ENCODE measurements at regions not wholly inside any gene's neighbourhood (a gene's known extent, or its start where the extent isn't known, plus 50 kb on each side); places are given as distances from the start of the nearest gene placed in this dataset.
"Not testable (repeated sequence)": the region's sequence is repeated elsewhere in the genome, so short reads cannot be mapped to it uniquely, and the experiment has no call there.

- not testable (repeated sequence) for H3K4me3 ChIP-seq (ENCODE audit: low read length in 3 of 3); H3K9ac ChIP-seq (ENCODE audit: low read depth in 1 of 3, low read length in 3 of 3); H3K4me1 ChIP-seq (ENCODE audit: control insufficient read depth in 3 of 3, insufficient read depth in 3 of 3, low read length in 3 of 3); H3K27ac ChIP-seq (ENCODE audit: low read depth, low read length); H3K9me3 ChIP-seq (ENCODE audit: control insufficient read depth in 3 of 3, low read length in 3 of 3); H3K36me3 ChIP-seq (ENCODE audit: control insufficient read depth in 3 of 3, insufficient read depth in 3 of 3, low read length in 3 of 3); H3K27me3 ChIP-seq (ENCODE audit: control insufficient read depth in 3 of 3, insufficient read depth in 3 of 3, low read length in 3 of 3)
These were observed 1654.1 kb downstream of the STIM2 start for GRCh38 chr4:28514766-28515165.

GRCh38 chr4:28518561-28519165 is 1658.0 kb downstream of the STIM2 start:
- H3K9me3 ChIP-seq (ENCODE audit: control insufficient read depth in 3 of 3, low read length in 3 of 3): no peaks in the 10 kb centered on the region
- no peaks in the 10 kb centered on the region for H3K27me3 ChIP-seq (ENCODE audit: control insufficient read depth in 3 of 3, insufficient read depth in 3 of 3, low read length in 3 of 3)
- no peaks in the 10 kb centered on the region for H3K4me1 ChIP-seq (ENCODE audit: control insufficient read depth in 3 of 3, insufficient read depth in 3 of 3, low read length in 3 of 3)
- no peak overlapping the region for H3K4me3 ChIP-seq (ENCODE audit: low read length in 3 of 3)
- H3K36me3 ChIP-seq (ENCODE audit: control insufficient read depth in 3 of 3, insufficient read depth in 3 of 3, low read length in 3 of 3): no peaks in the 10 kb centered on the region
- H3K9ac ChIP-seq (ENCODE audit: low read depth in 1 of 3, low read length in 3 of 3): no peak overlapping the region
- no peak overlapping the region for H3K27ac ChIP-seq (ENCODE audit: low read depth, low read length)

- H3K9me3 ChIP-seq (ENCODE audit: control insufficient read depth in 3 of 3, low read length in 3 of 3): no peaks in the 10 kb centered on the region
- no peaks in the 10 kb centered on the region for H3K4me1 ChIP-seq (ENCODE audit: control insufficient read depth in 3 of 3, insufficient read depth in 3 of 3, low read length in 3 of 3)
- H3K27ac ChIP-seq (ENCODE audit: low read depth, low read length): no peak overlapping the region
- no peaks in the 10 kb centered on the region for H3K36me3 ChIP-seq (ENCODE audit: control insufficient read depth in 3 of 3, insufficient read depth in 3 of 3, low read length in 3 of 3)
- H3K9ac ChIP-seq (ENCODE audit: low read depth in 1 of 3, low read length in 3 of 3): no peak overlapping the region
- no peak overlapping the region for H3K4me3 ChIP-seq (ENCODE audit: low read length in 3 of 3)
- H3K27me3 ChIP-seq (ENCODE audit: control insufficient read depth in 3 of 3, insufficient read depth in 3 of 3, low read length in 3 of 3): no peaks in the 10 kb centered on the region
These were observed 1663.1 kb downstream of the STIM2 start for GRCh38 chr4:28523681-28524190.

GRCh38 chr4:28536124-28536523 is 1675.5 kb downstream of the STIM2 start:
- no peak overlapping the region for H3K4me3 ChIP-seq (ENCODE audit: low read length in 3 of 3)
- H3K36me3 ChIP-seq (ENCODE audit: control insufficient read depth in 3 of 3, insufficient read depth in 3 of 3, low read length in 3 of 3): no peaks in the 10 kb centered on the region
- no peaks in the 10 kb centered on the region for H3K9me3 ChIP-seq (ENCODE audit: control insufficient read depth in 3 of 3, low read length in 3 of 3)
- no peak overlapping the region for H3K27ac ChIP-seq (ENCODE audit: low read depth, low read length)
- no peaks in the 10 kb centered on the region for H3K4me1 ChIP-seq (ENCODE audit: control insufficient read depth in 3 of 3, insufficient read depth in 3 of 3, low read length in 3 of 3)
- no peaks in the 10 kb centered on the region for H3K27me3 ChIP-seq (ENCODE audit: control insufficient read depth in 3 of 3, insufficient read depth in 3 of 3, low read length in 3 of 3)
- no peak overlapping the region for H3K9ac ChIP-seq (ENCODE audit: low read depth in 1 of 3, low read length in 3 of 3)

GRCh38 chr4:28545986-28546385 is 1685.3 kb downstream of the STIM2 start:
- H3K9me3 ChIP-seq (ENCODE audit: control insufficient read depth in 3 of 3, low read length in 3 of 3): no peaks in the 10 kb centered on the region
- no peaks in the 10 kb centered on the region for H3K36me3 ChIP-seq (ENCODE audit: control insufficient read depth in 3 of 3, insufficient read depth in 3 of 3, low read length in 3 of 3)
- no peaks in the 10 kb centered on the region for H3K4me1 ChIP-seq (ENCODE audit: control insufficient read depth in 3 of 3, insufficient read depth in 3 of 3, low read length in 3 of 3)
- H3K27ac ChIP-seq (ENCODE audit: low read depth, low read length): no peak overlapping the region
- no peak overlapping the region for H3K9ac ChIP-seq (ENCODE audit: low read depth in 1 of 3, low read length in 3 of 3)
- no peak overlapping the region for H3K4me3 ChIP-seq (ENCODE audit: low read length in 3 of 3)
- H3K27me3 ChIP-seq (ENCODE audit: control insufficient read depth in 3 of 3, insufficient read depth in 3 of 3, low read length in 3 of 3): no peaks in the 10 kb centered on the region

- H3K27ac ChIP-seq (ENCODE audit: low read depth, low read length): no peak overlapping the region
- H3K4me1 ChIP-seq (ENCODE audit: control insufficient read depth in 3 of 3, insufficient read depth in 3 of 3, low read length in 3 of 3): no peaks in the 10 kb centered on the region
- no peaks in the 10 kb centered on the region for H3K27me3 ChIP-seq (ENCODE audit: control insufficient read depth in 3 of 3, insufficient read depth in 3 of 3, low read length in 3 of 3)
- H3K9me3 ChIP-seq (ENCODE audit: control insufficient read depth in 3 of 3, low read length in 3 of 3): no peaks in the 10 kb centered on the region
- no peaks in the 10 kb centered on the region for H3K36me3 ChIP-seq (ENCODE audit: control insufficient read depth in 3 of 3, insufficient read depth in 3 of 3, low read length in 3 of 3)
- no peak overlapping the region for H3K9ac ChIP-seq (ENCODE audit: low read depth in 1 of 3, low read length in 3 of 3)
- no peak overlapping the region for H3K4me3 ChIP-seq (ENCODE audit: low read length in 3 of 3)
These were observed 1687.5 kb downstream of the STIM2 start for GRCh38 chr4:28548136-28548535.

- H3K4me1 ChIP-seq (ENCODE audit: control insufficient read depth in 3 of 3, insufficient read depth in 3 of 3, low read length in 3 of 3): no peaks in the 10 kb centered on the region
- H3K27ac ChIP-seq (ENCODE audit: low read depth, low read length): no peak overlapping the region
- no peak overlapping the region for H3K9ac ChIP-seq (ENCODE audit: low read depth in 1 of 3, low read length in 3 of 3)
- H3K36me3 ChIP-seq (ENCODE audit: control insufficient read depth in 3 of 3, insufficient read depth in 3 of 3, low read length in 3 of 3): no peaks in the 10 kb centered on the region
- no peaks in the 10 kb centered on the region for H3K27me3 ChIP-seq (ENCODE audit: control insufficient read depth in 3 of 3, insufficient read depth in 3 of 3, low read length in 3 of 3)
- H3K4me3 ChIP-seq (ENCODE audit: low read length in 3 of 3): no peak overlapping the region
- H3K9me3 ChIP-seq (ENCODE audit: control insufficient read depth in 3 of 3, low read length in 3 of 3): no peaks in the 10 kb centered on the region
These were observed 1688.0 kb downstream of the STIM2 start for GRCh38 chr4:28548594-28548993.

- Histone ChIP-seq H3K27ac (ENCODE audit: low read depth, low read length) (no peak overlapping the region), H3K4me1 (ENCODE audit: control insufficient read depth in 3 of 3, insufficient read depth in 3 of 3, low read length in 3 of 3) (no peaks in the 10 kb centered on the region)
These were observed 1695.2 kb downstream of the STIM2 start for GRCh38 chr4:28555866-28556265.

GRCh38 chr4:28557755-28558154 is 1697.1 kb downstream of the STIM2 start:
- no peaks in the 10 kb centered on the region for H3K36me3 ChIP-seq (ENCODE audit: control insufficient read depth in 3 of 3, insufficient read depth in 3 of 3, low read length in 3 of 3)
- H3K4me3 ChIP-seq (ENCODE audit: low read length in 3 of 3): no peak overlapping the region
- H3K9me3 ChIP-seq (ENCODE audit: control insufficient read depth in 3 of 3, low read length in 3 of 3): no peaks in the 10 kb centered on the region
- H3K9ac ChIP-seq (ENCODE audit: low read depth in 1 of 3, low read length in 3 of 3): no peak overlapping the region
- H3K27ac ChIP-seq (ENCODE audit: low read depth, low read length): no peak overlapping the region
- no peaks in the 10 kb centered on the region for H3K27me3 ChIP-seq (ENCODE audit: control insufficient read depth in 3 of 3, insufficient read depth in 3 of 3, low read length in 3 of 3)
- no peaks in the 10 kb centered on the region for H3K4me1 ChIP-seq (ENCODE audit: control insufficient read depth in 3 of 3, insufficient read depth in 3 of 3, low read length in 3 of 3)

More at GRCh38 chr4:28555866-28556265, 1695.2 kb downstream of the STIM2 start:
- Histone ChIP-seq H3K9me3 (ENCODE audit: control insufficient read depth in 3 of 3, low read length in 3 of 3) (no peaks in the 10 kb centered on the region), H3K9ac (ENCODE audit: low read depth in 1 of 3, low read length in 3 of 3) (no peak overlapping the region), H3K36me3 (ENCODE audit: control insufficient read depth in 3 of 3, insufficient read depth in 3 of 3, low read length in 3 of 3) (no peaks in the 10 kb centered on the region), H3K4me3 (ENCODE audit: low read length in 3 of 3) (no peak overlapping the region), H3K27me3 (ENCODE audit: control insufficient read depth in 3 of 3, insufficient read depth in 3 of 3, low read length in 3 of 3) (no peaks in the 10 kb centered on the region)

- H3K27ac ChIP-seq (ENCODE audit: low read depth, low read length): no peak overlapping the region
- H3K4me3 ChIP-seq (ENCODE audit: low read length in 3 of 3): no peak overlapping the region
- no peaks in the 10 kb centered on the region for H3K36me3 ChIP-seq (ENCODE audit: control insufficient read depth in 3 of 3, insufficient read depth in 3 of 3, low read length in 3 of 3)
- H3K9ac ChIP-seq (ENCODE audit: low read depth in 1 of 3, low read length in 3 of 3): no peak overlapping the region
- H3K9me3 ChIP-seq (ENCODE audit: control insufficient read depth in 3 of 3, low read length in 3 of 3): no peaks in the 10 kb centered on the region
- H3K4me1 ChIP-seq (ENCODE audit: control insufficient read depth in 3 of 3, insufficient read depth in 3 of 3, low read length in 3 of 3): no peaks in the 10 kb centered on the region
- no peaks in the 10 kb centered on the region for H3K27me3 ChIP-seq (ENCODE audit: control insufficient read depth in 3 of 3, insufficient read depth in 3 of 3, low read length in 3 of 3)
These were observed 1698.3 kb downstream of the STIM2 start for GRCh38 chr4:28558895-28559294.
